ENCODE measurements at regions not wholly inside any gene's neighbourhood (a gene's known extent, or its start where the extent isn't known, plus 50 kb on each side); places are given as distances from the start of the nearest gene placed in this dataset.
A peak's percentile ranks its signal among the peaks of the same experiment; 100 is the strongest.
"Not testable (repeated sequence)": the region's sequence is repeated elsewhere in the genome, so short reads cannot be mapped to it uniquely, and the experiment has no call there.

DNA sequence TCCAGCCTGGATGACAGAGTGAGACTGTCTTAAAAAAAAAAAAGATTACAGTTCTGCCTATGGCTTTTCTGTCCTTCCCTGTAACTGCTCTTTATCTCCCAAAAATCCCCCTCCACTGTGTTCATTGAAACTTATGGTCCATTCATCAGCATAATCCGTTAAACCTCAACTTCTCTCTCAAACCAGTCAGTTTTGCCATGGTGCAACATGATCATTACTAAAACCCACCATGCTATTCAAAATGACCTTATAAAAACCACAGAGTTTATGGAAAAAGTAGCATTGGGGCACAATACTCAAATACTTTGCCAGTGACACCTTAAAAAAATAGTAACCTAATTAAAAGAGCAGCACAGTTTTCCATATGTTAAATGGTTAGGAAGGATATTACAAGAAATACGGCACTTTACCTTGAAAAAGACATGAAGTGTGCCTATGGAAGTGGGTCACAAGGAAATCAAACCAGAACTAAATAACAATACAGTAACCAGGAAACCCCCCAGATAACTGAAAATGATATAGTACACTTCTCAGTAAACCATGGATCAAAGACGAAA lies 74.0 kb upstream of the ST8SIA6 start:
- DNase-seq: no peak
- no peaks in the 10 kb centered on the region for H3K27me3 ChIP-seq
- no peak overlapping the region for H3K4me3 ChIP-seq
- H3K36me3 ChIP-seq: no peaks in the 10 kb centered on the region
- peak overlapping the region in 3 of 12 donors; percentile 3 to 65 (median 21) for H3K27ac ChIP-seq
- H3K4me1 ChIP-seq: peaks cover 0 to 10% (median 0%) of the 10 kb centered on the region in 12 donors
- ATAC-seq: no peak
- intact Hi-C loops (cut with DNase I): loop anchor here in 1 of 10 donors (5.0 kb wide), 1 partner anchor 101 kb away; no protein-coding TSS in a partner anchor
- WGBS, 4 donors: 79 to 88% (median 83%) methylated on average over 3 of the region's 3 CpGs
- TF ChIP-seq, protein P1, sequence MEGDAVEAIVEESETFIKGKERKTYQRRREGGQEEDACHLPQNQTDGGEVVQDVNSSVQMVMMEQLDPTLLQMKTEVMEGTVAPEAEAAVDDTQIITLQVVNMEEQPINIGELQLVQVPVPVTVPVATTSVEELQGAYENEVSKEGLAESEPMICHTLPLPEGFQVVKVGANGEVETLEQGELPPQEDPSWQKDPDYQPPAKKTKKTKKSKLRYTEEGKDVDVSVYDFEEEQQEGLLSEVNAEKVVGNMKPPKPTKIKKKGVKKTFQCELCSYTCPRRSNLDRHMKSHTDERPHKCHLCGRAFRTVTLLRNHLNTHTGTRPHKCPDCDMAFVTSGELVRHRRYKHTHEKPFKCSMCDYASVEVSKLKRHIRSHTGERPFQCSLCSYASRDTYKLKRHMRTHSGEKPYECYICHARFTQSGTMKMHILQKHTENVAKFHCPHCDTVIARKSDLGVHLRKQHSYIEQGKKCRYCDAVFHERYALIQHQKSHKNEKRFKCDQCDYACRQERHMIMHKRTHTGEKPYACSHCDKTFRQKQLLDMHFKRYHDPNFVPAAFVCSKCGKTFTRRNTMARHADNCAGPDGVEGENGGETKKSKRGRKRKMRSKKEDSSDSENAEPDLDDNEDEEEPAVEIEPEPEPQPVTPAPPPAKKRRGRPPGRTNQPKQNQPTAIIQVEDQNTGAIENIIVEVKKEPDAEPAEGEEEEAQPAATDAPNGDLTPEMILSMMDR (IDR thresholded peaks at IDR 0.05): no peak
- no peak for TF ChIP-seq POLR2A (IDR thresholded peaks at IDR 0.05)
- H3K9me3 ChIP-seq: peaks cover 0 to 3% (median 0%) of the 10 kb centered on the region in 12 donors

DNA sequence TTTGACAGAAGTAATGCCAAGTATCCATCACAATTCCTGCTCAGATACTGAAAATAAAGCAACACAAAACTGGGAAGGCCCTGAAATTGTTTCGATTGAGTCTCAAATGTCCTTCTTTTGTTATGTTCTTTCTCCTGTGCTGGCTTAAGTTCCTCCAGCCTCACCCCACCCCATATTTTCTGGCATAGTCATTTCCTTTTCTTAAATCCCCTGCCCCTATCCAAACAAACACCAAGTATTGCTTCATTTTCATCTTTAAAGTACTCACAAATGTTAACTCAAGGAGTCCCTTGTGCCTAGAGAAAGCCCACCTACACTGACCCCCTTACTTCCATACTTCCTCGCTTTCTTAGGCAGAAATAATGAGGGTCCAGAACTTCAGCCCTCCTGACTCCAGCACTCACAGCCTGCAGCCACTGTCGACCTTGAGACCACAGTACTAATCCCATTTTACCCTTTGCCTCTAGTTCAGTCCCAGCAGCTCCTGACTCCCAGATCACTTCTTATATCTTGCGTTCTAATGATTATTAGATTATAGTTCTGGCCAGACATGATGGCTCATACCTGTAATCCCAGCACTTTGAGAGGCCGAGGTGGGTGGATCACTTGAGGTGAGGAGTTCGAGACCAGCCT lies 73.2 kb upstream of the ST8SIA6 start:
- Histone ChIP-seq H3K4me1 (peaks cover 0 to 10% (median 0%) of the 10 kb centered on the region in 12 donors), H3K36me3 (no peaks in the 10 kb centered on the region), H3K27me3 (no peaks in the 10 kb centered on the region), H3K9me3 (peaks cover 0 to 3% (median 0%) of the 10 kb centered on the region in 12 donors), H3K27ac (peak overlapping the region in 7 of 12 donors; percentile 3 to 65 (median 39)), H3K4me3 (no peak overlapping the region)
- DNase-seq (no peak), ATAC-seq (peak in 2 of 4 donors; percentile 34 to 71)
- TF ChIP-seq POLR2A (IDR thresholded peaks at IDR 0.05): no peak
- TF ChIP-seq, protein P1 (IDR thresholded peaks at IDR 0.05): no peak
- 77 to 81% (median 78%) methylated on average over 6 of the region's 6 CpGs for WGBS, 4 donors
- intact Hi-C loops (cut with DNase I): loop anchor here in 1 of 10 donors (5.0 kb wide), 1 partner anchor 100 kb away; no protein-coding TSS in a partner anchor

DNA sequence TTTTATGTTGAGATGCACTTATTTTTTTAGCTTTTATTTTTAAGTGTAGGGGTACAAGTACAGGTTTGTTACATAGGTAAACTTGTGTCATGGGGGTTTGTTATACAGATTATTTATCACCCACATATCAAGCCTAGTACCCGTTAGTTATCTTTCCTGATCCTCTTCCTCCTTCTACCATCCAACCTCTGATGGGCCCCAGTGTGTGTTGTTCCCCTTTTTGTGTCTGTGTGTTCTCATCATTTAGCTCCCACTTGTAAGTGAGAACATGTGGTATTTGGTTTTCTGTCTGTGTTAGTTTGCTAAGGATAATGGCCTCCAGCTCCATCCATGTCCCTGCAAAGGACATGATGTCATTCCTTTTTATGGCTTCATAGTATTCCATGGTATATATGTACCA lies 72.2 kb upstream of the ST8SIA6 start:
- Histone ChIP-seq H3K27ac (peak overlapping the region in 6 of 12 donors; percentile 3 to 58 (median 32)), H3K4me1 (peaks cover 0 to 10% (median 0%) of the 10 kb centered on the region in 12 donors)
- not testable (repeated sequence) for H3K4me3 ChIP-seq, H3K9me3 ChIP-seq, ATAC-seq, H3K36me3 ChIP-seq, DNase-seq, H3K27me3 ChIP-seq
- 69 to 76% (median 72%) methylated on average over 1 of the region's 1 CpG for WGBS, 4 donors
- intact Hi-C loops (cut with DNase I): loop anchor here in 1 of 10 donors (5.0 kb wide), 1 partner anchor 99 kb away; no protein-coding TSS in a partner anchor

DNA sequence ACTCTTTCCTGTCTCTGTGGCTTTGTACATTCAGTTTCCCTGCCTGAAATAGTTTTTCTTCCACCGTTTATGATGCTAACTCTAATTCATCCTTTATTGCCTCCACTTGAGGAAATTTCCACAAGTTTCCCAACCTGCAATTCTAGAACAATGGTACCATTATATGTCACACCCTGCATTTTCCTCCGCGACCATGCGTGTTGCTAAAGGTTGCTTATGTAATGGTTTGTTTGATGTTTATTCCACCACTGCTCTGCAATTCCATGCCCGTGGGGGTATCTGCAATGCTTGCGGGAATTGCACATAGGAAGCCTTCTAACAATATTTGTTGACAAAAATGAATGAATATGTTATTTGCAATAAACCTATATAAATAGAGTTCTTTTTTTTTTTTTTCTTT lies 69.5 kb upstream of the ST8SIA6 start:
- TF ChIP-seq, protein P1 (IDR thresholded peaks at IDR 0.05): no peak
- no peak for TF ChIP-seq POLR2A (IDR thresholded peaks at IDR 0.05)
- H3K9me3 ChIP-seq: peaks cover 0 to 6% (median 0%) of the 10 kb centered on the region in 12 donors
- peaks cover 0 to 10% (median 0%) of the 10 kb centered on the region in 12 donors for H3K4me1 ChIP-seq

More for the DNA sequence above, 69.5 kb upstream of the ST8SIA6 start:
- H3K36me3 ChIP-seq: no peaks in the 10 kb centered on the region
- DNase-seq (no peak), ATAC-seq (no peak)
- intact Hi-C loops (cut with DNase I): no loop called here
- H3K27ac ChIP-seq: no peak overlapping the region
- H3K4me3 ChIP-seq: no peak overlapping the region
- H3K27me3 ChIP-seq: no peaks in the 10 kb centered on the region
- WGBS, 4 donors: 88 to 91% (median 90%) methylated on average over 6 of the region's 6 CpGs
